ENCODE measurements at regions not wholly inside any gene's neighbourhood (a gene's known extent, or its start where the extent isn't known, plus 50 kb on each side); places are given as distances from the start of the nearest gene placed in this dataset.

- WGBS, 4 donors = 64 to 74% (median 66%) methylated on average over 5 of the region's 5 CpGs
- intact Hi-C loops (cut with DNase I) = loop anchor here in 1 of 2 donors (10.0 kb wide), 1 partner anchor 617 kb away; the partner anchor contains the start of gene URAD
- no peak for TF ChIP-seq CTCF (IDR thresholded peaks at IDR 0.05)
- TF ChIP-seq POLR2A (IDR thresholded peaks at IDR 0.05) = no peak
Measured at GRCh38 chr13:27367570-27367969, 56.8 kb upstream of the GTF3A start.

GRCh38 chr13:27370305-27370872 lies 54.0 kb upstream of the GTF3A start:
- intact Hi-C loops (cut with DNase I) = loop anchor here (5.0 to 10.0 kb wide), 3 partner anchors 164 to 617 kb away; partner anchors contain the start of gene URAD (in 1 of the 2)

More at GRCh38 chr13:27367570-27367969, 56.8 kb upstream of the GTF3A start:
- H3K9me3 ChIP-seq (replicated peaks in 1 of 3) = no peaks in the 10 kb centered on the region
- H3K4me3 ChIP-seq = no peak overlapping the region
- H3K27ac ChIP-seq = no peak overlapping the region
- H3K27me3 ChIP-seq = peaks cover 23% of the 10 kb centered on the region
- DNase-seq = no peak
- no peaks in the 10 kb centered on the region for H3K36me3 ChIP-seq (replicated peaks in 1 of 2)
- H3K4me1 ChIP-seq (replicated peaks in 1 of 2) = no peaks in the 10 kb centered on the region

GRCh38 chr13:27371932-27372331 lies 52.5 kb upstream of the GTF3A start:
- WGBS, 4 donors = 69 to 95% (median 77%) methylated on average over 5 of the region's 5 CpGs
- DNase-seq = no peak
- TF ChIP-seq CTCF (IDR thresholded peaks at IDR 0.05) = no peak
- H3K36me3 ChIP-seq (replicated peaks in 1 of 2) = no peaks in the 10 kb centered on the region
- H3K27ac ChIP-seq = no peak overlapping the region
- peaks cover 36% of the 10 kb centered on the region for H3K27me3 ChIP-seq
- intact Hi-C loops (cut with DNase I) = loop anchor here (5.0 to 10.0 kb wide), 3 partner anchors 163 to 615 kb away; partner anchors contain the start of gene URAD (in 1 of the 2)
- H3K4me3 ChIP-seq = no peak overlapping the region
- no peaks in the 10 kb centered on the region for H3K4me1 ChIP-seq (replicated peaks in 1 of 2)
- H3K9me3 ChIP-seq (replicated peaks in 1 of 3) = no peaks in the 10 kb centered on the region

More at GRCh38 chr13:27370305-27370872, 54.0 kb upstream of the GTF3A start:
- no peak for DNase-seq
- no peak for TF ChIP-seq CTCF (IDR thresholded peaks at IDR 0.05)
- TF ChIP-seq POLR2A (IDR thresholded peaks at IDR 0.05) = no peak
- H3K36me3 ChIP-seq (replicated peaks in 1 of 2) = no peaks in the 10 kb centered on the region
- H3K27ac ChIP-seq = no peak overlapping the region
- no peaks in the 10 kb centered on the region for H3K9me3 ChIP-seq (replicated peaks in 1 of 3)
- peaks cover 36% of the 10 kb centered on the region for H3K27me3 ChIP-seq
- H3K4me3 ChIP-seq = no peak overlapping the region
- H3K4me1 ChIP-seq (replicated peaks in 1 of 2) = no peaks in the 10 kb centered on the region
- 79 to 89% (median 85%) methylated on average over 12 of the region's 12 CpGs for WGBS, 4 donors

- 28 to 42% (median 34%) methylated on average over 11 of the region's 11 CpGs for WGBS, 4 donors
- intact Hi-C loops (cut with DNase I) = loop anchor here (5.0 to 10.0 kb wide), 3 partner anchors 162 to 614 kb away; partner anchors contain the start of gene URAD (in 1 of the 2)
Measured at GRCh38 chr13:27372896-27373295, 51.5 kb upstream of the GTF3A start.

More at GRCh38 chr13:27372896-27373295, 51.5 kb upstream of the GTF3A start:
- Histone ChIP-seq H3K4me1 (replicated peaks in 1 of 2) (no peaks in the 10 kb centered on the region), H3K27me3 (peaks cover 31% of the 10 kb centered on the region), H3K9me3 (replicated peaks in 1 of 3) (no peaks in the 10 kb centered on the region), H3K27ac (no peak overlapping the region), H3K36me3 (replicated peaks in 1 of 2) (no peaks in the 10 kb centered on the region), H3K4me3 (no peak overlapping the region)
- no peak for DNase-seq
- TF ChIP-seq POLR2A (IDR thresholded peaks at IDR 0.05) (no peak), CTCF (IDR thresholded peaks at IDR 0.05) (no peak)
